HCEC 1CT (cell line): ENCODE measurements at regions not wholly inside any gene's neighbourhood (a gene's known extent, or its start where the extent isn't known, plus 50 kb on each side); places are given as distances from the start of the nearest gene placed in this dataset.
"Not testable (repeated sequence)": the region's sequence is repeated elsewhere in the genome, so short reads cannot be mapped to it uniquely, and the experiment has no call there.

Experiments
- DNase-seq: peaks from one replicate; pipeline ENCODE4 v3.0.0-alpha.2; 2017

- DNase-seq: no peak
Measured at GRCh38 chr4:128758314-128758922, 51.1 kb upstream of the JADE1 start.

DNA sequence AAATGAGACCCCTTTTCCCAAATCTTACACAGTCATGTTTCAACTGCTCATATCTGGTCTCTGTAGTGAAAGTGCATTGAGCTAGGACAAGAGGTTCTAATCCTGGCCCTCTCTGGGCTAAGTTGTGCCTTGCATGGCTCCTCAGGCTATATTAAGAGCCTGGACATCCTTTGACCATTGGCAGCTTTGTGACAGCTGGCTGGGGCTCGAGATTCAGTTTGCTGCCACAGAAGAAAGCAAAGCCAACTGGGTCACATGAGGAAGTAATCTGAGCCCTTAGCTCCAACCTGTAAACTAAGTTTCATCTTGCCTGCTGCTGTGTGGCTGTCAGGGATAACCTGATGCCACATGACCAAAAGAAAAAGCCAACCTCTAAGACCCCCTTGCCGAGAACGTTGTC lies 51.8 kb upstream of the JADE1 start:
- DNase-seq: no peak

- DNase-seq: no peak
Measured at GRCh38 chr4:128751354-128751753, 58.1 kb upstream of the JADE1 start.

DNA sequence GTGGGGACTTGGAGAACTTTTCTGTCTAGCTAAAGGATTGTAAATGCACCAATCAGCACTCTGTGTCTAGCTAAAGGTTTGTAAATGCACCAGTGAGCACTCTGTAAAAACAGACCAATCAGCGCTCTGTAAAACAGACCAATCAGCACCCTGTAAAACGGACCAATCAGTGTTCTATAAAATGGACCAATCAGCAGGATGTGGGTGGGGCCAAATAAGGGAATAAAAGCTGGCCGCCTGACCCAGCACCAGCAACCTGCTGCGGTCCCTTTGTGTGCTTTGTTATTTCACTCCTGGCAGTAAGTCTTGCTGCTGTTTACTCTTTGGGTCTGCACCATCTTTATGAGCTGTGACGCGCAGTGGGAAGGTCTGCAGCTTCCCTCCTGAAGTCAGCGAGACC lies 67.8 kb upstream of the JADE1 start:
- not testable (repeated sequence) for DNase-seq

DNA sequence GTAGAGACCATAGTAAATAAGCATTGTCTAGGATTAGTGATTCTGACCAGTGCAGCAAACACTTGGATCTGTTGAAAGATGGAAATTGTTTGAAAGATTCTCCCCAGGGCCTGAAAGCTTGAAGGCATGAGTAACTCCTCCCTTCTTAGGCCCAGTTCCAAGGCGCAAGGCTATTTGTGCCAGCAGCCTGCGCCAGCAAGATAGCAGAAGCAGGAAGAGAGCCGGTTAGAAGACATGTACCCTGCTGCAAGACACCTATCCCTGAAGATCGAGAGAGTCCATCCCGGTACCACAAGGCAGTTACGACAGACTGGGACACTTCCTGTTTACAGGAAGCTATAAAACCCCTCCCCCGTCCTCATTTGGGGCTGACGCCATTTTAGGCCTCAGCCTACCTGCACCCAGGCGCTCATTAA lies 72.4 kb upstream of the JADE1 start:
- DNase-seq: no peak

- no peak for DNase-seq
Measured at GRCh38 chr4:128735714-128736113, 73.8 kb upstream of the JADE1 start.

DNA sequence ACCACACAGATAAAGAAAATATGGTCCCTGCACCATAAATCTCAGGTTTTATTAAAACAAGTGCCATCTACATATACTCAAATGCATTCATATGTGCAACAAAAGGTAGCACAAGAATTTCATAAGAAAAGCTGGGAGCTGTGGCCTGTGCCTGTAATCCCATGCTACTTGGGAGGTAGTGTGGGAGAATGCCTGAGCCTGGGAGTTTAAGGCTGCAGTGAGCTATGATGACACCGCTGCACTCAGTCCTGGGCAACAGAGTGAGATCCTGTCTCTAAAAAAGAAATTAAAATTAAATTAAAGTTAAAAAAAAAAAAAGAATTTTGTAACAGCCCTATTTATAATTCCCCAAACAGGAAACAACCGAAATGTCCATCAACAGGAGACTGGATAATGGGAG lies 81.3 kb upstream of the JADE1 start:
- no peak for DNase-seq

- DNase-seq: no peak
Measured at GRCh38 chr4:128727658-128728057, 81.8 kb upstream of the JADE1 start.

DNA sequence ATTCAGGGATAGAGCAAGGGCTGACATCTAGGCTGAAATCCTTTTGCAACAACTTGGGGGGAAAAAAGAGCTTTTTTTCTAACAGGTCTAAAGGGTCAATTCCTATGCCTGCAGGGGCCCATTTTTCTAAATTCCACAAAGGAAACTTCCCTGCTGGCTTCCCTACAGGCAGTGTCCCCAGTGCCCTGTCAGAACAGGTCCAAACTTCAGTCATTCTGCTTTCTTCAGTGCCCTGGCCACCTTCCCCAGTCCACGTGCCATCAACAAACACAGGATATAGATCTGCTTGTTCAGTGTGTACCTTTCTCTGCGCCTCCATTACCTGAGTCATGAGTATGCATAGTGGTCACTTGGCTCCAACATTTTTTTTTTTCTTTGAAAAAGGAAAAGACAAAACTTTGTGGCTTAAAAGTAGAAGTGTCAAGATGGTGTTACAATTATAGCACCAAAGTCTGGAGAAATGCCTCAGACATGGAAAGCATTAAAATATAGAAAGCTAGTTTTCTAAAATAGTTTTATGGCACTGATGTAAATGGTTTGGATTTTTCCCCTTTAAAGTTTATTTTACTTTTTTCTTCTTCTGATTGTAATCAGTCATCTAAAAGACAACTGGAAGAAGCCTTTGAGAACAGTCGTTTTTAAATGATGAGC lies 84.0 kb upstream of the JADE1 start:
- DNase-seq: no peak

GRCh38 chr4:128722911-128723310 lies 86.6 kb upstream of the JADE1 start:
- DNase-seq: no peak

- no peak for DNase-seq
Measured at GRCh38 chr4:128721896-128722295, 87.6 kb upstream of the JADE1 start.

GRCh38 chr4:128720270-128720669 lies 89.2 kb upstream of the JADE1 start:
- no peak for DNase-seq

- peak; percentile 24 for DNase-seq
Measured at GRCh38 chr4:128718768-128719167, 90.7 kb upstream of the JADE1 start.

DNA sequence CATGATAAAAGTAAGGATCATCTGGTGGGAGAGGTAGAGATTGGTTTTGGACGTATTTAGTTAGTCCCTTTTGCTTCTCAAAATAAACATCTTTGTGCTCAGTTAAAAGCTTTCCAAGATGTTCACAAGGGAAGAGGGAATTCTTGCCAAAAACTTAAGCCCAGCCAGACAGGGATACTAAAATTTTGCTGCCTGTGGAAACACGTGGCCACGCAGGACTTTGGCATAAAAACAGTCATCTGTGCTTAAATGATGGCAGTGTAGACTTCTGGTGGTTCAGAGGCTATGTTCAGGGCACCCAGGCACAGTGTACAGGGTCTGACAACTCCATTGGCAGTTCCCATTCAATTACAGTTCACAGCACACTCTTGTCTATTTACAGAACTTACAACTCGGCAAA lies 93.2 kb upstream of the JADE1 start:
- DNase-seq: no peak

DNA sequence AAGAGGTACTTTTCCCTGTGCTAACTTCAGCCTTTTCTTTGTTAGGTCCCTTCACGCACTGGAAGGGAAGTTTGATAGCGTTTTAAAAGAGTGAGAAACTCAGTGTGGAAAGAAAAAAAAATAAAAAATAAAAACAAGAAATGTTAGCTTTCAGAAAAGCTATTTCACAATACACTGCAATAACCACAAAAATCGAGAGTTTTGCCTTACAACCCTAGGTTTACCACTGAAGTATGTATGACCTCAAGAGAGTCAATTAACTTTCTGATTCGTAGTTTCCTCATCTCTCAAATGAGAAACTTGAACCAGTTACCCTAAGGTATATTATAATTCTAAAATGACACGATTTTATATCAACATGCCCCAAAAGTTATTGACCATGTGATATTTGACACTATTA lies 93.9 kb upstream of the JADE1 start:
- DNase-seq: no peak

GRCh38 chr4:128711361-128711760 lies 98.1 kb upstream of the JADE1 start:
- no peak for DNase-seq

DNA sequence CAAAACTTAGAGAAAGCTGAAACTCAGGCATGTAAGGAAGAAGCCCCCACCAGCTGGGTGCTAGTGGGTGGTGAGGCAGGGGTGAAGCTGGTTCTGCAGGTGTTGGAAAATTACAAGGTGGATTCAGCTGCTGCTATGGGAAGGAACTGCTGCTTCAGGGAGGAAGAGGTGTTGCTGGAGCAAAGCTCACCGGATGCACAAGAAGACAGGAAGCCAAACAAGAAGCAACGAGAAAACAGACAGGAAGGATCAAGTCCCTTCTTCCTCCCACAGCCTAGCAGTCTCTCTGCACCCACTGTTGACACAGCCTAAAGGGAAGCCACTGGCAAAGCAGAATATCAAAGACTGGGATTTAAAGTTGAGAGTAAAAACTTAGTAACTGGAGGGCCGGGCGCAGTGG lies 100.2 kb upstream of the JADE1 start:
- DNase-seq: no peak

- DNase-seq: no peak
Measured at GRCh38 chr4:128707864-128708263, 101.6 kb upstream of the JADE1 start.

GRCh38 chr4:128703948-128704347 lies 105.6 kb upstream of the JADE1 start:
- no peak for DNase-seq

GRCh38 chr4:128700659-128701350 lies 108.7 kb upstream of the JADE1 start:
- no peak for DNase-seq

DNA sequence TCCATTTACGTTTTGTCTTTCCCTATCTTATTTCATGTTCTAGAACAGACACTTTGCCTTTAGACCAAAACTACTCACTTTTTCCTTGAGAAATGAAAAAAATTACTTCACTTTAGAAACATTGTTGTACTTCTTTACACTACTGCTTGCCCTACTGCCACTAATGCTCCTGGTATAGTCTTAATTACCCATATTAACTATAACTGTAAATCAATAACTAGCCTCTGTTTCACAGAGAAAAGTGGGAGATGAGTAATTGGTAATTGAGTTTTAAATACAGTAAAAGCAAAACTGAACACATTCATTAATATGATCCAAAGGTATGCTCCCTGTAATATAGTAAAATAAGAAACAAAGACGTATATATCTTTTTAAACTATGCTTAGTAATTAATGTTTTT lies 111.1 kb upstream of the JADE1 start:
- no peak for DNase-seq

GRCh38 chr4:128697323-128697722 lies 112.2 kb upstream of the JADE1 start:
- no peak for DNase-seq

GRCh38 chr4:128690011-128690410 lies 119.5 kb upstream of the JADE1 start:
- no peak for DNase-seq

DNA sequence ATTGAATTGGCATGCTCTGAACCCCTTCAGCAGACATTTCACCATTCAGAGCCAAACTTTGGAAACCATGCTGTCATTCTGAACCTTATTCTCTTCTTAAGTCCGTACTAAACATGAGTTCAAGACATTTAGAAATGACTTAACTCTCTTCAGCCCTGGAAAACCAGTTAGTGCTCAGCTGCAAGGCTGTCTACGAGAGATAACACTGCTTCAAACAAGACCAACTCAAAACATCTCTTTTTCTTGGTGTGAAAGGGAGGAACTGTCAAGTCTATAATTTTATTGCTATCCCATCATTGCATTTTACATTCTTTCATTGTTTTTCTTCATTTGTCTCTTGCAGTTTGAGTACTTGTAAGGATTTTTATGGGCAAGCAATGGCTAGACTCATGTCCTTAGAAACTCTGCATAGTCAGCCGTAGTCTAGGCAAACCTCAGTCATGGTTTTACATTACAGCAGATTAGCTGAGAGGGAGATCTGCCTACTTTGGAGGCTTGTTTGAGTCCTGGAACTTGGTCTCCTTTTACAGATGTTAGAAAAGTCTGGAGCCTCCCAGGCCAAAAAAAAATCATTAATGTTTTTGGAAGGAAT lies 120.6 kb upstream of the JADE1 start:
- no peak for DNase-seq
